Effector memory CD8-positive, alpha-beta T cell (primary cell): ENCODE measurements at regions not wholly inside any gene's neighbourhood (a gene's known extent, or its start where the extent isn't known, plus 50 kb on each side); places are given as distances from the start of the nearest gene placed in this dataset.

Experiments used
- ATAC-seq: fragments of 150-1000 bp; cut with Tn5 transposase; replicated peaks from 2 replicates; pipeline ENCODE4 v1.10.0; 2021; ENCODE audit warnings: mild to moderate bottlenecking, moderate library complexity
- DNase-seq, 3 experiments: peaks; one replicate each; pipeline ENCODE4 v3.0.0; 2021
- H3K27ac Mint-ChIP-seq, 2 donors: one replicate each; pipeline ENCODE4 v1.8.0; 2022; ENCODE audit warnings: mild to moderate bottlenecking in 2 of 2, mixed read lengths in 2 of 2, moderate library complexity in 2 of 2
- H3K27me3 Mint-ChIP-seq, 2 donors: one replicate each; pipeline ENCODE4 v1.8.0; 2022; ENCODE audit warnings: mixed read lengths in 2 of 2
- H3K36me3 Mint-ChIP-seq: one replicate; pipeline ENCODE4 v1.8.0; 2022; ENCODE audit warnings: mild to moderate bottlenecking, moderate library complexity, mixed read lengths; ENCODE audit not compliant: insufficient read depth
- H3K4me1 Mint-ChIP-seq, 2 donors: one replicate each; pipeline ENCODE4 v1.8.0; 2022; ENCODE audit warnings: low read depth in 2 of 2, mixed read lengths in 2 of 2
- H3K4me3 Mint-ChIP-seq, 2 donors: one replicate each; pipeline ENCODE4 v1.8.0; 2022; ENCODE audit warnings: mild to moderate bottlenecking in 2 of 2, mixed read lengths in 2 of 2, moderate library complexity in 2 of 2
- H3K9me3 Mint-ChIP-seq, 2 donors: one replicate each; pipeline ENCODE4 v1.8.0; 2022; ENCODE audit warnings: mixed read lengths in 2 of 2

GRCh38 chr15:29890336-29891095 is 68.2 kb upstream of the TJP1 start:
- H3K4me3 Mint-ChIP-seq: no peak overlapping the region
- peaks cover 1 to 7% of the 10 kb centered on the region in 2 donors for H3K9me3 Mint-ChIP-seq
- H3K27ac Mint-ChIP-seq: no peak overlapping the region

GRCh38 chr15:29889542-29890329 is 67.5 kb upstream of the TJP1 start:
- no peak for ATAC-seq
- H3K36me3 Mint-ChIP-seq: no peaks in the 10 kb centered on the region
- H3K4me3 Mint-ChIP-seq: no peak overlapping the region
- no peak for DNase-seq
- no peaks in the 10 kb centered on the region for H3K4me1 Mint-ChIP-seq
- peaks cover 0 to 12% of the 10 kb centered on the region in 2 donors for H3K27me3 Mint-ChIP-seq
- no peak overlapping the region for H3K27ac Mint-ChIP-seq
- H3K9me3 Mint-ChIP-seq: no peaks in the 10 kb centered on the region

More at GRCh38 chr15:29890336-29891095, 68.2 kb upstream of the TJP1 start:
- no peaks in the 10 kb centered on the region for H3K36me3 Mint-ChIP-seq
- DNase-seq: no peak
- no peaks in the 10 kb centered on the region for H3K4me1 Mint-ChIP-seq
- ATAC-seq: no peak
- H3K27me3 Mint-ChIP-seq: peaks cover 5 to 8% of the 10 kb centered on the region in 2 donors

GRCh38 chr15:29888646-29889045 is 66.4 kb upstream of the TJP1 start:
- no peak overlapping the region for H3K4me3 Mint-ChIP-seq
- no peak for DNase-seq
- no peaks in the 10 kb centered on the region for H3K4me1 Mint-ChIP-seq
- H3K36me3 Mint-ChIP-seq: no peaks in the 10 kb centered on the region
- peaks cover 0 to 12% of the 10 kb centered on the region in 2 donors for H3K27me3 Mint-ChIP-seq
- no peak overlapping the region for H3K27ac Mint-ChIP-seq
- ATAC-seq: no peak
- no peaks in the 10 kb centered on the region for H3K9me3 Mint-ChIP-seq

GRCh38 chr15:29887721-29888120 is 65.5 kb upstream of the TJP1 start:
- Mint-ChIP-seq H3K4me1 (no peaks in the 10 kb centered on the region), H3K9me3 (no peaks in the 10 kb centered on the region), H3K27me3 (peaks cover 0 to 12% of the 10 kb centered on the region in 2 donors), H3K27ac (no peak overlapping the region), H3K4me3 (no peak overlapping the region), H3K36me3 (no peaks in the 10 kb centered on the region)
- ATAC-seq (no peak), DNase-seq (no peak)

GRCh38 chr15:29885183-29885582 is 62.9 kb upstream of the TJP1 start:
- Mint-ChIP-seq H3K9me3 (no peaks in the 10 kb centered on the region), H3K27ac (no peak overlapping the region), H3K36me3 (no peaks in the 10 kb centered on the region), H3K27me3 (peaks cover 0 to 12% of the 10 kb centered on the region in 2 donors), H3K4me3 (no peak overlapping the region), H3K4me1 (no peaks in the 10 kb centered on the region)
- no peak for ATAC-seq
- DNase-seq: no peak

GRCh38 chr15:29883126-29883525 is 60.9 kb upstream of the TJP1 start:
- Mint-ChIP-seq H3K36me3 (no peaks in the 10 kb centered on the region), H3K27ac (no peak overlapping the region), H3K27me3 (peaks cover 0 to 12% of the 10 kb centered on the region in 2 donors), H3K9me3 (no peaks in the 10 kb centered on the region), H3K4me3 (no peak overlapping the region), H3K4me1 (no peaks in the 10 kb centered on the region)
- no peak for ATAC-seq
- DNase-seq: no peak

GRCh38 chr15:29880886-29881285 is 58.6 kb upstream of the TJP1 start:
- Mint-ChIP-seq H3K9me3 (no peaks in the 10 kb centered on the region), H3K27ac (no peak overlapping the region), H3K27me3 (peaks cover 0 to 6% of the 10 kb centered on the region in 2 donors), H3K36me3 (no peaks in the 10 kb centered on the region), H3K4me3 (no peak overlapping the region), H3K4me1 (no peaks in the 10 kb centered on the region)
- ATAC-seq (no peak), DNase-seq (no peak)

- peaks cover 0 to 5% of the 10 kb centered on the region in 2 donors for H3K27me3 Mint-ChIP-seq
- DNase-seq: no peak
- no peaks in the 10 kb centered on the region for H3K4me1 Mint-ChIP-seq
- no peak overlapping the region for H3K4me3 Mint-ChIP-seq
- no peaks in the 10 kb centered on the region for H3K9me3 Mint-ChIP-seq
- no peaks in the 10 kb centered on the region for H3K36me3 Mint-ChIP-seq
- no peak overlapping the region for H3K27ac Mint-ChIP-seq
- no peak for ATAC-seq
Measured at GRCh38 chr15:29880341-29880740, 58.1 kb upstream of the TJP1 start.

- Mint-ChIP-seq H3K27ac (no peak overlapping the region), H3K4me3 (no peak overlapping the region), H3K36me3 (no peaks in the 10 kb centered on the region), H3K4me1 (no peaks in the 10 kb centered on the region), H3K27me3 (peaks cover 0 to 15% of the 10 kb centered on the region in 2 donors), H3K9me3 (peaks cover 0 to 2% of the 10 kb centered on the region in 2 donors)
- ATAC-seq (no peak), DNase-seq (no peak)
Measured at GRCh38 chr15:29874977-29875376, 52.7 kb upstream of the TJP1 start.

GRCh38 chr15:29873947-29874411 is 51.7 kb upstream of the TJP1 start:
- Mint-ChIP-seq H3K27ac (no peak overlapping the region), H3K9me3 (peaks cover 0 to 2% of the 10 kb centered on the region in 2 donors), H3K27me3 (peaks cover 0 to 15% of the 10 kb centered on the region in 2 donors), H3K4me1 (no peaks in the 10 kb centered on the region), H3K4me3 (no peak overlapping the region), H3K36me3 (no peaks in the 10 kb centered on the region)
- ATAC-seq (no peak), DNase-seq (no peak)

GRCh38 chr15:29873264-29873663 is 51.0 kb upstream of the TJP1 start:
- no peaks in the 10 kb centered on the region for H3K4me1 Mint-ChIP-seq
- no peak overlapping the region for H3K27ac Mint-ChIP-seq
- H3K9me3 Mint-ChIP-seq: peaks cover 0 to 2% of the 10 kb centered on the region in 2 donors
- no peak overlapping the region for H3K4me3 Mint-ChIP-seq
- H3K27me3 Mint-ChIP-seq: peaks cover 0 to 15% of the 10 kb centered on the region in 2 donors
- ATAC-seq: no peak
- DNase-seq: no peak
- H3K36me3 Mint-ChIP-seq: no peaks in the 10 kb centered on the region

GRCh38 chr15:29872716-29873115 is 50.4 kb upstream of the TJP1 start:
- DNase-seq (no peak), ATAC-seq (no peak)
- H3K4me3 Mint-ChIP-seq: no peak overlapping the region
- peaks cover 0 to 2% of the 10 kb centered on the region in 2 donors for H3K9me3 Mint-ChIP-seq
- no peaks in the 10 kb centered on the region for H3K36me3 Mint-ChIP-seq
- H3K27ac Mint-ChIP-seq: no peak overlapping the region
- H3K4me1 Mint-ChIP-seq: no peaks in the 10 kb centered on the region
- H3K27me3 Mint-ChIP-seq: peaks cover 0 to 15% of the 10 kb centered on the region in 2 donors
